HG03108 (cell line): ENCODE measurements at regions not wholly inside any gene's neighbourhood (a gene's known extent, or its start where the extent isn't known, plus 50 kb on each side); places are given as distances from the start of the nearest gene placed in this dataset.

Experiments used
- ATAC-seq: cut with Tn5 transposase; IDR thresholded peaks from one replicate; pipeline ENCODE4 v1.9.1; 2021; ENCODE audit warnings: moderate library complexity; ENCODE audit not compliant: unreplicated experiment

DNA sequence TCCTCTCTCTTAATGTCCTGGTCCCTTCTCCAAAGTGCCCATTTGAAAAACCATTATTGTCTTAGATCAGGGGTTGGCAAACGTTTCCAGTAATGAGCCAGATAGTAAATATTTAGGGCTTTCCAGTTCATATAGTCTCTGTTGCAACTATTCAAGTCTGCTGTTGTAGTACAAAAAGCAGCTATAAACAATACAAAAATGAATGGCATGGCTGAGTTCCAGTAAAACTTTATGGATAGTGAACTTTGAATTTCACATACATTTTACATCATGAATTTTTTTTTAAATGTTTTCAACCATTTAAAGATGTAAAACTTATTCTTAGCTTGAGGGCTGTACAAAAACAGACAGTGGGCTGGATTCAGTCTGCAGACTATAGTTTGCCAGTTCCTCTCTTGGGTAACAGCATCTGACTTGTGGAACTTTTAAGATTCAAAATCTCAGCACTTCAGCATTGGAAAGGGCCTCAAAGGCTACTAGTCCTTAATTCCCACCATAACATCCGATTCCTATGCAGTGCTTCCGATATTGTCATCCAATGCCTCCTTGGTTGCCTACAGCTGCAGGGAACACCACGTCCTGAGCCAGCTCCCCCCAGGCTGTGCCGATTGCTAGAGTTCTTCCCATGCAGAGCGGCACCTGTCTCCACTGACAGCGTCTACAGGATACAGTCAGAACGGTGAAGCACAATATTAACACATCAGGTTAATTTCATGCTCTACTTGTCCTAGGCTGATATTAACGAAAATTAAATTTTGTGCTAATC lies 65.6 kb upstream of the E2F8 start:
- no peak for ATAC-seq

DNA sequence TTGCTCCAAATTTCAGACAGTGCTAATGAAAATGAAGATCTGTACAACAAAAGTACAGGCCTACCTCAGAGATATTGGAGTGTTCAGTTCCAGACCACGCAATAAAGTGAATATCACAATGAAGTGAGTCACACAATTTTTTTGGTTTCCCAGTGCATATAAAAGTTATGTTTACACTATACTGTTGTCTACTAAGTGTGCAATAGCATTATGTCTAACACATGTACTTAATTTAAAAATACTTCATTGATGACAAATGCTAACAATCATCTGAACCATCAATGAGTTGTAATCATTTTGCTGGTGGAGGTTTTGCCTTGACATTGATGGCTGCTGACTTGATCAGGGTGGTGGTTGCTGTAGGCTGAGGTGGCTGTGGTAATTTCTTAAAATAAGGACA lies 60.6 kb upstream of the E2F8 start:
- ATAC-seq, result no peak

DNA sequence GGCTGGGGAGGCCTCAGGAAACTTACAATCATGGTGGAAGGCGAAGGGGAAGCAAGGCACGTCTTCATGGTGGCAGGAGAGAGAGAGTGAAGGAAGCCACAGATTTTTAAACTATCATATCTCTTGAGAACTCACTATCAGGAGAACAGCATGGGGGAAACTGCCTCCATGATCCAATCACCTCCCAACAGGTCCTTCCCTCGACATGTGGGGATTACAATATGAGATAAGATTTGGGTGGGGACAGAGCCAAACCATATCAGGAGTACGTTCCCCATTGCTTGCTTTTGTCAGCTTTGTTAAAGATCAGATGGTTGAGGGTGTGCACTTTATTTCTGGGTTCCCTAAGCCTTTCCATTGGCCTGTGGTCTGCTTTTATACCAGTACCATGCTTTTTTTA lies 53.7 kb upstream of the E2F8 start:
- ATAC-seq, result no peak

GRCh38 chr11:19291064-19291463 lies 50.3 kb upstream of the E2F8 start:
- no peak for ATAC-seq
